ENCODE measurements at regions not wholly inside any gene's neighbourhood (a gene's known extent, or its start where the extent isn't known, plus 50 kb on each side); places are given as distances from the start of the nearest gene placed in this dataset.
"Not testable (repeated sequence)": the region's sequence is repeated elsewhere in the genome, so short reads cannot be mapped to it uniquely, and the experiment has no call there.

GRCh38 chr12:82300611-82301010 is 57.6 kb downstream of the CCDC59 start:
- DNase-seq (ENCODE audit: low read depth), result no peak

- no peak for DNase-seq (ENCODE audit: low read depth)
Measured at GRCh38 chr12:82299319-82300025, 58.7 kb downstream of the CCDC59 start.

GRCh38 chr12:82290415-82290814 is 67.8 kb downstream of the CCDC59 start:
- no peak for DNase-seq (ENCODE audit: low read depth)

- DNase-seq (ENCODE audit: low read depth), result not testable (repeated sequence)
Measured at GRCh38 chr12:82281335-82281734, 76.9 kb downstream of the CCDC59 start.

GRCh38 chr12:82279536-82280058 is 78.6 kb downstream of the CCDC59 start:
- DNase-seq (ENCODE audit: low read depth), result no peak

- no peak for DNase-seq (ENCODE audit: low read depth)
Measured at GRCh38 chr12:82277582-82277981, 80.6 kb downstream of the CCDC59 start.

GRCh38 chr12:82242729-82243128 is 115.5 kb downstream of the CCDC59 start:
- DNase-seq (ENCODE audit: low read depth), result no peak

GRCh38 chr12:82225871-82226270 is 132.3 kb downstream of the CCDC59 start:
- no peak for DNase-seq (ENCODE audit: low read depth)

GRCh38 chr12:82223426-82223825 is 134.8 kb downstream of the CCDC59 start:
- no peak for DNase-seq (ENCODE audit: low read depth)

GRCh38 chr12:82216475-82216874 is 141.7 kb downstream of the CCDC59 start:
- no peak for DNase-seq (ENCODE audit: low read depth)

- DNase-seq (ENCODE audit: low read depth), result no peak
Measured at GRCh38 chr12:82213761-82214160, 144.4 kb downstream of the CCDC59 start.

GRCh38 chr12:82210882-82211281 is 147.3 kb downstream of the CCDC59 start:
- no peak for DNase-seq (ENCODE audit: low read depth)

GRCh38 chr12:82209533-82209932 is 148.7 kb downstream of the CCDC59 start:
- no peak for DNase-seq (ENCODE audit: low read depth)

GRCh38 chr12:82207556-82207955 is 150.6 kb downstream of the CCDC59 start:
- DNase-seq (ENCODE audit: low read depth), result no peak

GRCh38 chr12:82203086-82203485 is 155.1 kb downstream of the CCDC59 start:
- DNase-seq (ENCODE audit: low read depth), result no peak

- DNase-seq (ENCODE audit: low read depth), result no peak
Measured at GRCh38 chr12:82187595-82187994, 170.6 kb downstream of the CCDC59 start.

GRCh38 chr12:82187011-82187410 is 171.2 kb downstream of the CCDC59 start:
- no peak for DNase-seq (ENCODE audit: low read depth)

- DNase-seq (ENCODE audit: low read depth), result no peak
Measured at GRCh38 chr12:82186282-82186681, 171.9 kb downstream of the CCDC59 start.

GRCh38 chr12:82184844-82185243 is 173.3 kb downstream of the CCDC59 start:
- DNase-seq (ENCODE audit: low read depth), result no peak

GRCh38 chr12:82182601-82183190 is 175.5 kb downstream of the CCDC59 start:
- no peak for DNase-seq (ENCODE audit: low read depth)

- DNase-seq (ENCODE audit: low read depth), result no peak
Measured at GRCh38 chr12:82176761-82177490, 181.3 kb downstream of the CCDC59 start.

GRCh38 chr12:82176026-82176425 is 182.2 kb downstream of the CCDC59 start:
- no peak for DNase-seq (ENCODE audit: low read depth)

- no peak for DNase-seq (ENCODE audit: low read depth)
Measured at GRCh38 chr12:82174936-82175335, 183.3 kb downstream of the CCDC59 start.

Data from activated T-cell treated with anti-CD3 and anti-CD28 coated beads for 48 hours (primary cell).